GM19468 (cell line): ENCODE measurements at regions not wholly inside any gene's neighbourhood (a gene's known extent, or its start where the extent isn't known, plus 50 kb on each side); places are given as distances from the start of the nearest gene placed in this dataset.
"Not testable (repeated sequence)": the region's sequence is repeated elsewhere in the genome, so short reads cannot be mapped to it uniquely, and the experiment has no call there.

Experiments
- ATAC-seq: cut with Tn5 transposase; IDR thresholded peaks from one replicate; pipeline ENCODE4 v1.9.1; 2021; ENCODE audit warnings: mild to moderate bottlenecking, moderate library complexity, moderate number of reproducible peaks; ENCODE audit not compliant: unreplicated experiment; ENCODE audit errors: extremely low read depth

GRCh38 chr12:126425264-126425663 is 1360.0 kb downstream of the AACS start:
- ATAC-seq = no peak

GRCh38 chr12:126428769-126429168 is 1363.5 kb downstream of the AACS start:
- ATAC-seq = no peak

- no peak for ATAC-seq
Measured at GRCh38 chr12:126430921-126431320, 1365.7 kb downstream of the AACS start.

GRCh38 chr12:126431767-126432166 is 1366.5 kb downstream of the AACS start:
- ATAC-seq = no peak

GRCh38 chr12:126432780-126433179 is 1367.5 kb downstream of the AACS start:
- ATAC-seq = no peak

GRCh38 chr12:126434412-126434985 is 1369.3 kb downstream of the AACS start:
- ATAC-seq = no peak

GRCh38 chr12:126436041-126436440 is 1370.8 kb downstream of the AACS start:
- no peak for ATAC-seq

- ATAC-seq = no peak
Measured at GRCh38 chr12:126437934-126438333, 1372.7 kb downstream of the AACS start.

- ATAC-seq = no peak
Measured at GRCh38 chr12:126443977-126444376, 1378.7 kb downstream of the AACS start.

GRCh38 chr12:126447346-126447745 is 1382.1 kb downstream of the AACS start:
- ATAC-seq = no peak

- ATAC-seq = no peak
Measured at GRCh38 chr12:126451809-126452208, 1386.6 kb downstream of the AACS start.

GRCh38 chr12:126452686-126453085 is 1387.5 kb downstream of the AACS start:
- not testable (repeated sequence) for ATAC-seq

- no peak for ATAC-seq
Measured at GRCh38 chr12:126454581-126454980, 1389.3 kb downstream of the AACS start.

- no peak for ATAC-seq
Measured at GRCh38 chr12:126457776-126458175, 1392.5 kb downstream of the AACS start.

- no peak for ATAC-seq
Measured at GRCh38 chr12:126464153-126464552, 1398.9 kb downstream of the AACS start.

GRCh38 chr12:126469211-126469610 is 1404.0 kb downstream of the AACS start:
- no peak for ATAC-seq

GRCh38 chr12:126474703-126475102 is 1409.5 kb downstream of the AACS start:
- ATAC-seq = no peak

- ATAC-seq = no peak
Measured at GRCh38 chr12:126480451-126480850, 1415.2 kb downstream of the AACS start.

GRCh38 chr12:126481688-126482087 is 1416.5 kb downstream of the AACS start:
- no peak for ATAC-seq

GRCh38 chr12:126482238-126482889 is 1417.1 kb downstream of the AACS start:
- no peak for ATAC-seq

GRCh38 chr12:126483145-126484068 is 1418.2 kb downstream of the AACS start:
- no peak for ATAC-seq
